ENCODE measurements at regions not wholly inside any gene's neighbourhood (a gene's known extent, or its start where the extent isn't known, plus 50 kb on each side); places are given as distances from the start of the nearest gene placed in this dataset.
A peak's percentile ranks its signal among the peaks of the same experiment; 100 is the strongest.

DNA sequence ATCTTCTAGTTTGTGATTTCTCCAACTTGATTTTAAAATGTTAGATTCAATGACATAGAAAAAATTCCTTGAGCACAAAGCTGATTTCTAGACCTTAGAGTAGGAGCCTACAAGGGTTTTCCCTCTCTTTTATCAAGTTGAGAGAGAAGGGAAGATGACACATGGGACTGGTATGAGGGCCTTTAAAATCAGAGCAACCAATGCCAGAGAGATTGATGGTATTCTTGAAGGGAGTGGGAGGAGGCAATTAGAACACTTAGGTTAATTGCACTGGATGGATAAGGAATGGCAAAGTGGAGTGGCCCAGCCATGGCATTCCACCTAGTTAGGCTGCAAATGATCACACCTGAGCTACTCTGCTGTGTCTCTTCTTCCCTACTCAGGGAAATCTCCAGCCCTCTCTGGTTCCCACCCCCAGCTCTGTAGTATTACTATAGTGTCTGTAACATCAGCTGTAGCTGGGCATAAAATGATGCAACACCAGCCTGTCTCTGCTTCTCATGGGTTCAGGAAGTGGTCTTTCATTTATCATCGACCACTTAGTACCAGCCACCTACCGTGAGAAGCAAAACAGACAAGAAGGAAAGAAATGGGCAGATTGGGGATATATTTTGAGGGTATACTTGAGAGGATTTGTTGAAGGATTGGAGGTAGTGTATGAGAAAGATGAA, 333.6 kb downstream of the DLEU7 start:
- no peak for TF ChIP-seq TOX (CRISPR knock-in tag; IDR thresholded peaks at IDR 0.05; ENCODE audit: borderline replicate concordance)
- TF ChIP-seq, protein P1, sequence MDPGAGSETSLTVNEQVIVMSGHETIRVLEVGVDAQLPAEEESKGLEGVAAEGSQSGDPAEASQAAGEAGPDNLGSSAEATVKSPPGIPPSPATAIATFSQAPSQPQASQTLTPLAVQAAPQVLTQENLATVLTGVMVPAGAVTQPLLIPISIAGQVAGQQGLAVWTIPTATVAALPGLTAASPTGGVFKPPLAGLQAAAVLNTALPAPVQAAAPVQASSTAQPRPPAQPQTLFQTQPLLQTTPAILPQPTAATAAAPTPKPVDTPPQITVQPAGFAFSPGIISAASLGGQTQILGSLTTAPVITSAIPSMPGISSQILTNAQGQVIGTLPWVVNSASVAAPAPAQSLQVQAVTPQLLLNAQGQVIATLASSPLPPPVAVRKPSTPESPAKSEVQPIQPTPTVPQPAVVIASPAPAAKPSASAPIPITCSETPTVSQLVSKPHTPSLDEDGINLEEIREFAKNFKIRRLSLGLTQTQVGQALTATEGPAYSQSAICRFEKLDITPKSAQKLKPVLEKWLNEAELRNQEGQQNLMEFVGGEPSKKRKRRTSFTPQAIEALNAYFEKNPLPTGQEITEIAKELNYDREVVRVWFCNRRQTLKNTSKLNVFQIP (CRISPR knock-in tag; IDR thresholded peaks at IDR 0.05; ENCODE audit: borderline replicate concordance, low read depth): no peak
- no peak for TF ChIP-seq ESRRG (CRISPR knock-in tag; IDR thresholded peaks at IDR 0.05)
- TF ChIP-seq ZFP3 (CRISPR knock-in tag; IDR thresholded peaks at IDR 0.05): no peak
- TF ChIP-seq, protein P2, sequence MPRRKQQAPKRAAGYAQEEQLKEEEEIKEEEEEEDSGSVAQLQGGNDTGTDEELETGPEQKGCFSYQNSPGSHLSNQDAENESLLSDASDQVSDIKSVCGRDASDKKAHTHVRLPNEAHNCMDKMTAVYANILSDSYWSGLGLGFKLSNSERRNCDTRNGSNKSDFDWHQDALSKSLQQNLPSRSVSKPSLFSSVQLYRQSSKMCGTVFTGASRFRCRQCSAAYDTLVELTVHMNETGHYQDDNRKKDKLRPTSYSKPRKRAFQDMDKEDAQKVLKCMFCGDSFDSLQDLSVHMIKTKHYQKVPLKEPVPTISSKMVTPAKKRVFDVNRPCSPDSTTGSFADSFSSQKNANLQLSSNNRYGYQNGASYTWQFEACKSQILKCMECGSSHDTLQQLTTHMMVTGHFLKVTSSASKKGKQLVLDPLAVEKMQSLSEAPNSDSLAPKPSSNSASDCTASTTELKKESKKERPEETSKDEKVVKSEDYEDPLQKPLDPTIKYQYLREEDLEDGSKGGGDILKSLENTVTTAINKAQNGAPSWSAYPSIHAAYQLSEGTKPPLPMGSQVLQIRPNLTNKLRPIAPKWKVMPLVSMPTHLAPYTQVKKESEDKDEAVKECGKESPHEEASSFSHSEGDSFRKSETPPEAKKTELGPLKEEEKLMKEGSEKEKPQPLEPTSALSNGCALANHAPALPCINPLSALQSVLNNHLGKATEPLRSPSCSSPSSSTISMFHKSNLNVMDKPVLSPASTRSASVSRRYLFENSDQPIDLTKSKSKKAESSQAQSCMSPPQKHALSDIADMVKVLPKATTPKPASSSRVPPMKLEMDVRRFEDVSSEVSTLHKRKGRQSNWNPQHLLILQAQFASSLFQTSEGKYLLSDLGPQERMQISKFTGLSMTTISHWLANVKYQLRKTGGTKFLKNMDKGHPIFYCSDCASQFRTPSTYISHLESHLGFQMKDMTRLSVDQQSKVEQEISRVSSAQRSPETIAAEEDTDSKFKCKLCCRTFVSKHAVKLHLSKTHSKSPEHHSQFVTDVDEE (CRISPR knock-in tag; IDR thresholded peaks at IDR 0.05): no peak
- no peak for TF ChIP-seq ZFP30 (CRISPR knock-in tag; IDR thresholded peaks at IDR 0.05)
- 0 out of 2 replicates have a peak, but pooled peaks have one; percentile 38 for TF ChIP-seq ISL1 (CRISPR knock-in tag; IDR thresholded peaks at IDR 0.05)
- TF ChIP-seq SNAI2 (CRISPR knock-in tag; IDR thresholded peaks at IDR 0.05): no peak

All from SK-N-SH treated with all-trans-retinoic acid at 6 μM for 48 hours (cell line).